ENCODE measurements at regions not wholly inside any gene's neighbourhood (a gene's known extent, or its start where the extent isn't known, plus 50 kb on each side); places are given as distances from the start of the nearest gene placed in this dataset.
A peak's percentile ranks its signal among the peaks of the same experiment; 100 is the strongest.
"Not testable (repeated sequence)": the region's sequence is repeated elsewhere in the genome, so short reads cannot be mapped to it uniquely, and the experiment has no call there.

DNA sequence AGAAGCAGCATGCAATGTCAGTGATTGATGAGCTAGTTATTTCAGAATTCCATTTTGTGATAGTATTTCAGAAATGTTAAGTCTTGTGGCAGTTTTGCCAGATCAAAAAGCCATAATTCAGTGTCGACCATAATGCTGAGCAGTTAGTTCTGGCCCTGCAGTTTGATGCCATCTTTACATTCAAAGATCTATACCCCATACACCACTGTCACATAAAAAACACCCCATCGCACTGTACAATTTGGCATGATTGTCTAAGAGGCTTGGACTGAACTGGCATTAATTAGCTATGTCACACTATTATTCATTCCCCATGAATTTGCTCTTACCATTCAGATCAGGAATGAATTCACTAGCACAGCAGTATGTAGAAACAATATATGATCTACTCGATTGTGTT lies 127.7 kb upstream of the EPHA3 start:
- peak; percentile 18 for DNase-seq

- no peak for DNase-seq
Observed at GRCh38 chr3:88983458-88983857, 124.0 kb upstream of the EPHA3 start.

DNA sequence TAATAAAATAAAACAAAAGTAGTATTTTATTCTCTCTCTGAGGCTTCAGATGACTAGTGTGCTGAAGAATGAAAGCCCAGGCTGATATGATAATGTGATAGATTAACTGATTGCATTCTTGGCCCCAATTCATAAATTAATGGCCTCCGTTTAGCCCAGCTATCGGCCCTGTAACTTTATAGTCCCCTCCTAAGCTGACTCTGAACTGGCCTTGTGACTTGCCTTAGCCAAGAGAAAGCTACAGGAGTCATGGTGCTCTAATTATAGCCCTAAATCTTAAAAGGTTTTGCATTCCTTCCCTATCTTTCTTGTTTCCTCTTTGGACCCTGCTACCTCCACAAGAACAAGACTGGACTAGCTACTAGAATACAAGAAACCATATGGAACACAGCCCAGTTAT lies 123.2 kb upstream of the EPHA3 start:
- no peak for DNase-seq

- DNase-seq: no peak
Observed at GRCh38 chr3:88984832-88985231, 122.6 kb upstream of the EPHA3 start.

DNA sequence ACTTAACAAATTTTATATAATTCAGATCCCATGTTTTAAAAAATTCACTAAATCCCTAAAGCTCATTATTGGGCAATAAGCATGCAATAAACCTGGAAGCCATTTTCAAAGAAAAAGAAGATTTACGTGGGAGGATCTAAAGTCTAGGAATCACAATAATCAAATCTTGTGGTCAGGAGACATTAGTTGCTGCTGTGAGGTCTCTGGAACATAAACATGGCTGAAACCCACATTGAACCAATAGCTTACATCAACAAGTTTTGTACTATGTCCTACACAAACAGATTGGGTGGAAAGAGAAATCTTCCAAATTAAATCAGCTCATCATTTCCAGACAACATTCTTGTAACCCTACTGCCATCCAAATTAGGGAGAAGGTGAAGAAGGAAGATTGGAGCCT lies 121.9 kb upstream of the EPHA3 start:
- DNase-seq: peak; percentile 48

DNA sequence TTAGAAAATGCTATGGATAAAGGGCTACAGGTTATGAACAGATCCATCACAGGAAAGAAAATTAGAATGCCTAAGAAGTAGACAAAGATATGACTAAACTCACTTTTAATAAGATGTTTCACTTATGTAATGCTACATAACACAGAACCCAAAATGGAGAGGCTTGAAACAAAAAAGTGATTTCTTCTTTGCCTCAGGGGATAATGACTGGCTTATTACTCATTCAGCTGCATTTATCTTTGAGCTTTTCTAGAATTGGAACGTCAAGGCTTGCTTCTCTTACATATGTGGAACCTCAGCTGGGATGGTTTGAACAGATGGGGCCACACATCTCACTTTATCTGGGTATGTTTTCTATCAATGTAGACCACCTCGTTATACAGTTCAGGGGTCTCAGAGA lies 120.6 kb upstream of the EPHA3 start:
- DNase-seq: peak; percentile 80

DNA sequence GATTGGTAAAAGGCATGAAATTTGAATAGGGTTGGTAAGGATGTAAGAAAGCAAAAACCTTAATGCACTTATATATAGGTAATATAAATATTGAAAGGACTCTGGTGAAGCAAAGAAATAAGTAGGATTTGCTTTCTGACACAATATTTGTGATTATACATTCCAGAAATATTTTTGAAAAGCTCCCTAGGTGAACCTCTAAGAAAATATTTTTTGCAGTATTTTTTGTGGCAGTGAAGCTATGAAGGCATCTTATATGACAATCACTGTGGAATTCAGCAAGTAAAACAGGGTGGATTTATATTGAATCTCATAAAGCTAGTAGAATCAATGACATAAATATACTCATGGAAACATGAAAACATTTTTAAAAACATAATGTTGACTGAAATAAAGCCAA lies 119.6 kb upstream of the EPHA3 start:
- peak; percentile 46 for DNase-seq

DNA sequence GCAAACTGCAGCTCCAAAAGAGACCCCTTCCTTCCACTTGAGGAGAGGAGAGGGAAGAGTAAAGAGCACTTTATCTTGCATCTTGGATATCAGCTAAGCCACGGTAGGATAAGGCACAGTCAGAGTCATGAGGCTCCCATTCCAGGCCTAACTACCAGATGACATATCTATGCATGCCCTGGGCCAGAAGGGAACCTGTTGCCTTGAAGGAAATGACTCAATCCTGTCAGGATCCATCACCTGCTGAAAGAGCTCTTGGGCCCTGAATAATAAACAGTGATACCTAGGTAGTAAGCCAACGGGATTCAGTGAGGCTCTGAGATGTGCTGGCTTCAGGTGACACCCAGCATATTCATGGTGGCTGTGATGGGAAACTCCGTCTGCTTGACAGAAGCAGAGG lies 118.5 kb upstream of the EPHA3 start:
- DNase-seq: no peak

DNA sequence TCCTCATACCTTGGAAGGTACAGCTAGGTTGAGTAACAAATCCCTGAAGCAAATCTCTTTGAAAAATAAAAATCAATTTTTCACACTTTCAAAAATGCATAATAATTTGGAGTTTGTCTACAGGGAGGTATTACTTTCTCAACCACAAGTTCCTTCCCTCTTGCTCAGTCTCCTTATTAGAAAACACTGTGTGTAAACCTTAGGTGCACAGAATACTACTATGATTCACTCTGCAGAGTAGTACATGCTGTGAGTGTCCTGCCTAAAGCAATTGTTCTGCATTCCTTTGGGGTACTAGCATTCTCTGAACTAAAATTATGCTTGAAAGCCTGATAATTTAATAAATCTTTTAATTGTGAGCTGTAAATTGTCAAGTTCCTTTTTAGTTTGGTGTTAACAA lies 115.9 kb upstream of the EPHA3 start:
- DNase-seq: peak; percentile 30

GRCh38 chr3:88996691-88997090 lies 110.7 kb upstream of the EPHA3 start:
- no peak for DNase-seq

DNA sequence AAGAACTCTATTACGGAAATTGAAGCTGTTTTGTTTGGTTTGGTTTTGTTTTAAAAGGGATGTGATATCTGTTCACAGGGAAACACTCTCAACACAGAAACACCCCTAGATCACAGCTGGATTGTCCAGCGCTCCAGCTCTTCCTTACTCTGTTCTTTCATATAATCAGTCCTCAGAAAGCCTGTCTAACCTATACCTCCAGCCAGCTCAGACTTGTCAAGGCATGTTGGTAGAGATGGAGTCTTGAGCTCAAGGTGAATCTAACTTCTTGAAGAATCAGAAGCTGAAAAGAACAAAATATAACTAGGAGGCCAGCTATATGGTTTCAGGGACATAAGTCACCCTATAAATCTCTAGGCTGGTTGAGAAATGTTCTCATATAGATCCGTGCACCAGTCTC lies 110.2 kb upstream of the EPHA3 start:
- no peak for DNase-seq

DNA sequence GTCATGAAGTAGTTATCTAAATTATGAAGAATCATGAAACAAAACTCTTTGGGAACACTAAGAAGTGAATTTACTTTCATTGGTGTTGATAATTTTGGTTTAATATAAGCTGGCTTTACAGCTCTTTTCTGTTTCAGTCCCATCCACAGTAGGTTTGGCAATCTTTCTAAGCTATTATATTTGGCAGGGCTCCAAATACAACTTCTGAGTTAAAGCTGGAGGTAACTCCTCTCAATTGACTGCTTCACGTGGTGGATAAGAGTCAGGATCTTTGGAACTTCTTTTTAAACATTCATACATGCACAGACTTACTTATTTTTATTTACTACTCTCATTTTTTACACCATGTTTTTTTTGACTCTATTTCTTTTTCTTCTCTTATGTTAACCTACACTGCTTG lies 106.5 kb upstream of the EPHA3 start:
- DNase-seq: peak; percentile 55

GRCh38 chr3:89002191-89002590 lies 105.2 kb upstream of the EPHA3 start:
- DNase-seq: peak; percentile 63

DNA sequence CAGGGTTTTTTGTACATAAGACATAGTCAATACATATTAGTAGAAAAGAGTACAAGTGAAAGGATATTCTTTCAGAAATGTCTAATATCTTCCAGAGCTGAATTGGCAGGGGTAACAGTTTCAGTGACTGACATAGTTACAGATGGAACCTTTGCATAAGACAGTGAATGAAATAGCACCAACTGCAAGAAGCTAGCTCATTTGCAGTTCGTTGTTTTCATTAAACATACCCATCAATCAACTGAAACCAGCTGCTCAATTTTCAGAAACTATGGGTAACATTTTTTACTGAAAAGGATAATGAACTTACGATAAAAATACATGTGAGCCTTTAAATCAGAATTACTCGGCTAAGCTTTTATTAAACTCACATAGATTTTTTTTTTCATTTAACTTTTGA lies 93.9 kb upstream of the EPHA3 start:
- DNase-seq: no peak

DNA sequence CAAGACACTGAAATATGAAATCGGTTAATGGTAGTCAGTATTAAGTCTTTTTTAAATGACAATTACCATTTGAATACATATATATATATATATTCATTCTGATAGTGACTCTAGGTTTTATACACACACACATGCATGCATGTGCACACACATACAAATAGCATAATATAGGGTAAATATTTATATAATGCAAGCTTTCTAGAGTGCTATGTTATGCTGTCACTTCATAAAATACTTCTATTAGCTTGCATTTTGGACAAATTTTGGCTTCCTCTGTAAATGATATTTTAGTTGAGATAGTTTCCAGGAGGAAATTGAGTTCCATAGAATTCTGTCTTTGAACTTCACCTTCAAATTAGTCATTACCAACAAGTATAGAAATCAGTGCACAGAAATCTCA lies 89.9 kb upstream of the EPHA3 start:
- DNase-seq: no peak

- peak; percentile 85 for DNase-seq
Observed at GRCh38 chr3:89025185-89025584, 82.2 kb upstream of the EPHA3 start.

DNA sequence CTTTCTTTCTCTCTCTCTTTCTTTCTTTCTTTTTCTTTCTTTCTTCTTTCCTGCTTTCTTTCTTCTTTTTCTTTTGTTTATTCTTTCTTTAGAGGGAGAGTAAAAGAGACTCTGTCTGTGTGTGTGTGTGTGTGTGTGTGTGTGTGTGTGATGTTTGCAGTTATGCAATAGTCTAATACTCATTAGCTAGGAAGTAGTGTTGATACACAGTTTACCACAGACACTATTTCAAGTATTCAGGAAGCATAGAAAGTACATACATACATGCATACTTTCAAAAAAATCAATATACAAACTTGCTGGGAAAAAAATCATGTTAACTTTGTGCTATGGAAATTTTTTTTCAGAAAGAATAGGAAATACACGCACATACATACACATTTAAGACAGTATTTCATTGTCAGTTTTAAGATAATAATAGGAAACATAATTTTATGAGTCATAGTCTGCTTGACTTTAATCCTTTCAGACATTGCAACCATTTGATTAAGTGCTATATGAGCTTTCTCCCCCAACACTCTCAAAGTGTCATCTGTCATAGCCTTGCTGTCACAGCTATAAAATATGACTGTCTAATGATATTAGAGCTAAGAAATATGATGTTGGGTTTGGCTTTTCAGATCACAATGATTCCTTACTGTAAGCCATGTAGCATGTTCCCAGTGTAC lies 74.9 kb upstream of the EPHA3 start:
- DNase-seq: peak; percentile 73

- not testable (repeated sequence) for DNase-seq
Observed at GRCh38 chr3:89034723-89035122, 72.7 kb upstream of the EPHA3 start.

DNA sequence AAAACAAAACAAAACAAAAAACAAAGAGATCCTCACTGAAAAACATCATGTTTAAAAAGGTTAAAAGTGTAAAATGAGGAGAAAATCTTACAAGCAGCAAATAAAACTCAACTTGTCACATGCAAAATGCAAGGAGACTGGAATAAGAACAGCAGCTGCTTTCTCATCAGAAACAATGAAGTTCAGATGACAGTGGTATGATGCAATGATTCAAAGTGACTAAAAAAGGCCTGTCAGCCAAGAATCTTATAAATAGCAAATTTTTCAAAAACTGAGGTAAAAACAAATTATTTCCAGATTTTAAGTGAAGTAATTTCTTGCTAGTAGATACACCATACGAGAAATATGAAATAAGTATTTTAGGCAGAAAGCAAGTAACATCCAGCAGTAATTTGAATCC lies 68.6 kb upstream of the EPHA3 start:
- DNase-seq: peak; percentile 12

DNA sequence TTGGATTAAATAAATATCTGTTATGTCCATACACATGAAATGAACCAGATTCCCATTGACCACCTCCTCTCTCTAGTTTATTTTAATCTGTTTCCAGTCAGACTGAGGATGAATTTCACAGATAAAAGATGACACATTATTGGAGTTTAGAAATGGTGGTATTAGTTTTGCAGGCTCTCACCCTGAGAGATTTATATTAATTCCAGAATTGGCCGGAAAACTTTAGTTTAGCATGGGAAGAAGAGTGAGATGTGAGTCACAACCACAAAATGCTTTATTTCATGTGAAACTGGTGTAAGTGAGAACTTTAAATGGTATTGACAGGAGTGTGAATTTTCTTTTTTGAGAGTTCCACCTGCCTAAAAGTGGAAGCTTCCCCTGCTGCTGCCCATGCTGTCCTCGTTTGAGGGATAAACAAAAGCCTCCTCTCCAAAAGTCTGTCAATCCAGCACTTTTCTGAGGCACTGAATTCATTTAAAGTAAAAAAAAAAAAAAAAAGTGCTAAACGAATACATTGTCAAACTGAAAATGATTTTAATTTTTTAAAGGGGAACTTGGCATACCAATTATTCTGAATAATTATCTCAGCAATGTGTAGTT lies 65.1 kb upstream of the EPHA3 start:
- peak; percentile 70 for DNase-seq

- DNase-seq: no peak
Observed at GRCh38 chr3:89043406-89043932, 64.0 kb upstream of the EPHA3 start.

DNA sequence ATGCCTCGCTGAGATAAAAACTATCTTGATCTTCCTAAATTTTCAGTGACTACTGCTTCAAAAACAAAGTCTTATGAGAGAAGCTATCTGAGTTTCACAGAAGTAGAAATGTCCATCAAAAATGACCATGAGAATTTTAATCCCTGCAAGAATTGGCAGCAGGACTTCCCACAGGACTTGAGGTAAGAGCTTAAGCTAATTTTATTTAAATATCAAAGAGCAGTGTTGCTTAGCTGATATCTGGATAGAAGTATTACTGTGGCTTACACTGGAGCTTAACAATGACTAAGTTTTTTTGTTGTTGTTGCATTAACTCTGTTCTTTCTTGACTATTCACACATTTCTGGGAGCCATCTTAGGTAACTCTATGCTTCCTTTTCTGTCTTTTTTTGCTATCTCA lies 60.8 kb upstream of the EPHA3 start:
- DNase-seq: no peak

- peak; percentile 11 for DNase-seq
Observed at GRCh38 chr3:89049119-89049518, 58.3 kb upstream of the EPHA3 start.

GRCh38 chr3:89052386-89052785 lies 55.0 kb upstream of the EPHA3 start:
- DNase-seq: no peak

DNA sequence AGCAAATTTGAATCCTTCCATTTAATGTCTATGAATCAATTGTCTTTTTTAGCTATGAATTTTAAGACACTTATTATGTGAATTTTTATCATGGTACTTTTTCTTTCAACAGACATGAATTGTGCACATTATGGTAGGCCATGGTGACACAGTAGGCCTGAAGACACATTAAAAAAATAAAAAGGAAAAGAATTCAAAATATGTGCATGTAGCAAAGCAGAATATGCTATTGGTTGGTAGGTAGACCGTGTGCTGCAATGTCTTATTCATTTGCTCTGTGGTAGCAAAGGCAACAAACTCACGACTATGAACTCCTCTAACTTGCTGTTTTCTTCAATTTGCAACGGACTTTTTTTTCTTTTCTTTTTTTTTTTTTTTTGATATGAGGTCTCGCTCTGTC lies 50.0 kb upstream of the EPHA3 start:
- no peak for DNase-seq
